Endothelial cell of umbilical vein (primary cell): ENCODE measurements at regions not wholly inside any gene's neighbourhood (a gene's known extent, or its start where the extent isn't known, plus 50 kb on each side); places are given as distances from the start of the nearest gene placed in this dataset.

Experiments used
- BruUV-seq: library from RNA; stranded (reverse); fragments of 400-500 nt; replicated peaks from 2 replicates; lab custom pipeline; 2021; lab: Mats Ljungman, UMichigan
- CTCF ChIA-PET: fragments of 300-600, 350-600 bp; sonication (Branson Sonifier 250); formaldehyde crosslinking; loops from one replicate; lab custom pipeline; 2021; ENCODE audit warnings: antibody characterized with exemption, inconsistent platforms; lab: Charles Lee
- POLR2A ChIA-PET: fragments of 300-600, 350-600 bp; sonication (Branson Sonifier 250); formaldehyde crosslinking; loops from one replicate; lab custom pipeline; 2021; ENCODE audit warnings: antibody characterized with exemption, inconsistent platforms; lab: Charles Lee
- DNase-seq: peaks from one replicate; pipeline ENCODE4 v3.0.0-alpha.2; 2011; ENCODE audit warnings: low read depth, low spot score
- FAIRE-seq: peaks from 2 replicates; lab custom pipeline; 2011; peaks lifted over from hg19 to GRCh38; lab: Jason Lieb, UNC
- H2AFZ ChIP-seq: 2 replicates; pipeline ENCODE4 v1.6.0; 2012; ENCODE audit warnings: low read depth, low read length, control low read depth, inconsistent platforms
- H3K27ac ChIP-seq: 2 replicates; pipeline ENCODE4 v1.5.1; 2011; ENCODE audit warnings: low read depth, mild to moderate bottlenecking, control low read depth, low read length, moderate library complexity; ENCODE audit not compliant: insufficient read depth
- H3K27me3 ChIP-seq, 2 experiments: 2 replicates each; pipeline versions ENCODE4 v1.6.0 to v1.6.1; 2011; ENCODE audit warnings: low read length in 2 of 2, mixed read lengths in 1 of 2; ENCODE audit not compliant: control insufficient read depth in 2 of 2, insufficient read depth in 2 of 2
- H3K36me3 ChIP-seq, 2 experiments: 2 replicates in 1 of 2; 3 replicates in 1 of 2; pipeline ENCODE4 v1.5.1; 2011; ENCODE audit warnings: low read length in 2 of 2, mild to moderate bottlenecking in 1 of 2, moderate library complexity in 1 of 2; ENCODE audit not compliant: control insufficient read depth in 2 of 2, insufficient read depth in 2 of 2; ENCODE audit errors: extremely low read depth in 1 of 2
- H3K4me1 ChIP-seq: 3 replicates; pipeline ENCODE4 v1.5.1; 2011; ENCODE audit warnings: mild to moderate bottlenecking, low read length; ENCODE audit not compliant: control insufficient read depth, insufficient read depth; ENCODE audit errors: extremely low read depth
- H3K4me2 ChIP-seq: 2 replicates; pipeline ENCODE4 v1.6.1; 2011; ENCODE audit warnings: low read length, control low read depth, mixed read lengths; ENCODE audit not compliant: insufficient read depth
- H3K4me3 ChIP-seq, 3 experiments: fragments of 200-600 bp in 1 of 3; sonication (generic), shearing (Covaris generic) in 1 of 3; replicated peaks in 1 of 3; 2 replicates each; pipeline ENCODE4 v1.5.1; 2011 to 2016; ENCODE audit warnings: control low read depth in 3 of 3, low read length in 3 of 3, mild to moderate bottlenecking in 2 of 3, inconsistent platforms in 1 of 3, low read depth in 1 of 3, moderate library complexity in 1 of 3; ENCODE audit not compliant: insufficient read depth in 1 of 3
- H3K79me2 ChIP-seq: 2 replicates; pipeline ENCODE4 v1.6.0; 2012; ENCODE audit warnings: low read length, inconsistent platforms; ENCODE audit not compliant: control insufficient read depth, insufficient read depth
- H3K9ac ChIP-seq: replicated peaks from 2 replicates; pipeline ENCODE3; 2011; ENCODE audit warnings: low read length, control low read depth; ENCODE audit not compliant: insufficient read depth; ENCODE audit errors: extremely low read depth
- H3K9me1 ChIP-seq: replicated peaks from 3 replicates; pipeline ENCODE4 v1.6.0; 2011; ENCODE audit warnings: mild to moderate bottlenecking, low read length; ENCODE audit not compliant: control insufficient read depth, insufficient read depth; ENCODE audit errors: extremely low read depth
- H3K9me3 ChIP-seq: replicated peaks from 2 replicates; pipeline ENCODE4 v1.5.1; 2012; ENCODE audit warnings: low read length, inconsistent platforms; ENCODE audit not compliant: control insufficient read depth, insufficient read depth
- H4K20me1 ChIP-seq: replicated peaks from 2 replicates; pipeline ENCODE3; 2011; ENCODE audit warnings: mild to moderate bottlenecking, low read length; ENCODE audit not compliant: control insufficient read depth, insufficient read depth; ENCODE audit errors: extremely low read depth
- CTCF ChIP-seq, 2 donors: IDR thresholded peaks; 1 replicate in 1 of 2; 2 replicates in 1 of 2; pipeline ENCODE4 v1.5.1; 2011; ENCODE audit warnings: low read length in 2 of 2, mild to moderate bottlenecking in 2 of 2, moderate library complexity in 2 of 2, control low read depth in 1 of 2, inconsistent platforms in 1 of 2, low read depth in 1 of 2; ENCODE audit not compliant: insufficient read depth in 1 of 2; ENCODE audit errors: extremely low read depth in 1 of 2
- FOS ChIP-seq: IDR thresholded peaks from 2 replicates; pipeline ENCODE4 v1.6.1; 2011; ENCODE audit warnings: mild to moderate bottlenecking, low read length, moderate library complexity, borderline replicate concordance; ENCODE audit not compliant: insufficient read depth
- GATA2 ChIP-seq: IDR thresholded peaks from 2 replicates; pipeline ENCODE4 v1.7.0; 2011; ENCODE audit warnings: low read depth, mild to moderate bottlenecking, moderate library complexity, mixed read lengths, low read length; ENCODE audit not compliant: insufficient read length, insufficient read depth
- JUN ChIP-seq: IDR thresholded peaks from 2 replicates; pipeline ENCODE4 v1.6.1; 2011; ENCODE audit warnings: borderline replicate concordance, low read depth; ENCODE audit not compliant: insufficient read length, insufficient read depth
- MAX ChIP-seq: IDR thresholded peaks from 2 replicates; pipeline ENCODE4 v1.6.1; 2011; ENCODE audit not compliant: insufficient read depth, insufficient read length
- MYC ChIP-seq: IDR thresholded peaks from one replicate; pipeline ENCODE4 v1.6.1; 2011; ENCODE audit warnings: mild to moderate bottlenecking, low read depth, low read length
- POLR2AphosphoS5 ChIP-seq: IDR thresholded peaks from 2 replicates; pipeline ENCODE4 v1.6.1; 2012; ENCODE audit warnings: low read depth, mild to moderate bottlenecking, control low read depth, low read length, moderate library complexity; ENCODE audit not compliant: insufficient read depth
- dilution Hi-C: fragments of 300-500 bp; cut with MboI; formaldehyde crosslinking; loops from one replicate; pipeline ENCODE4 v1.15.0; 2019; ENCODE audit warnings: low sequenced_read_pairs; ENCODE audit not compliant: extremely low pct_ligation_motif_present
- intact Hi-C: fragments of 100-400 bp; cut with micrococcal nuclease; formaldehyde crosslinking; loops from one replicate; pipeline ENCODE4 v1.10.0; 2022

- FAIRE-seq: no peak
- H2AFZ ChIP-seq: no peak overlapping the region
- DNase-seq: no peak
- peaks cover 2% of the 10 kb centered on the region for H3K9me3 ChIP-seq
- H3K4me1 ChIP-seq: no peaks in the 10 kb centered on the region
- intact Hi-C loops (no loop called here), dilution Hi-C loops (no loop called here)
- ChIA-PET POLR2A (no interaction called here), CTCF (no interaction called here)
- no peak overlapping the region for H3K9ac ChIP-seq
- H3K36me3 ChIP-seq: no peaks in the 10 kb centered on the region
- TF ChIP-seq GATA2: no peak
- no peak for TF ChIP-seq FOS
- TF ChIP-seq MYC: no peak
- no peak for TF ChIP-seq MAX
- no peak for TF ChIP-seq CTCF (IDR thresholded peaks at IDR 0.05; ENCODE audit: extremely low read depth in 1 of 2, insufficient read depth in 1 of 2, low read depth in 1 of 2, low read length in 2 of 2)
- TF ChIP-seq POLR2AphosphoS5: no peak
- TF ChIP-seq JUN: no peak
- no peaks in the 10 kb centered on the region for H3K27me3 ChIP-seq
- no peaks in the 10 kb centered on the region for H3K79me2 ChIP-seq
- H3K27ac ChIP-seq: no peak overlapping the region
- H4K20me1 ChIP-seq: no peaks in the 10 kb centered on the region
- no peak overlapping the region for H3K4me2 ChIP-seq
- H3K9me1 ChIP-seq: no peaks in the 10 kb centered on the region
- BruUV-seq: no TSS peak
- H3K4me3 ChIP-seq: no peak overlapping the region
These were observed 732.1 kb downstream of the ZPLD1 start for GRCh38 chr3:103166890-103167289.
